GM12878 (cell line): ENCODE measurements at regions not wholly inside any gene's neighbourhood (a gene's known extent, or its start where the extent isn't known, plus 50 kb on each side); places are given as distances from the start of the nearest gene placed in this dataset.

Source experiments
- ATAC-seq: fragments of 200-7000 bp; cut with Tn5 transposase; 3 replicates; pipeline ENCODE4 v1.9.1; 2020; ENCODE audit warnings: mild to moderate bottlenecking, moderate library complexity
- BruUV-seq: library from RNA; stranded (reverse); fragments of 400-500 nt; replicated peaks from 2 replicates; lab custom pipeline; 2021; lab: Mats Ljungman, UMichigan
- CTCF ChIA-PET: fragments of 300-600 bp; sonication (Branson Sonifier 250); formaldehyde crosslinking; extraction: SDS; loops from one replicate; lab custom pipeline; 2021; ENCODE audit warnings: inconsistent platforms; lab: Yijun Ruan, JAX
- POLR2A ChIA-PET: fragments of 350-600 bp; formaldehyde crosslinking; extraction: SDS; loops from one replicate; lab custom pipeline; 2021; ENCODE audit warnings: inconsistent platforms; lab: Charles Lee
- RAD21 ChIA-PET: fragments of 300-600 bp; sonication (Branson Sonifier 250); formaldehyde crosslinking; loops from one replicate; lab custom pipeline; 2023; ENCODE audit warnings: antibody characterized with exemption; ENCODE audit not compliant: unreplicated experiment; lab: Charles Lee
- SMC1A ChIA-PET: fragments of 300-600 bp; sonication (Branson Sonifier 250); formaldehyde crosslinking; loops from one replicate; lab custom pipeline; 2023; ENCODE audit not compliant: unreplicated experiment, uncharacterized antibody; lab: Charles Lee
- DNase-seq: peaks from one replicate; pipeline ENCODE4 v3.0.0-alpha.2; 2011; ENCODE audit warnings: low read depth, low spot score
- FAIRE-seq: peaks from 3 replicates; lab custom pipeline; 2011; peaks lifted over from hg19 to GRCh38; lab: Jason Lieb, UNC
- H2AFZ ChIP-seq: 2 replicates; pipeline ENCODE4 v1.6.0; 2011; ENCODE audit warnings: low read depth, low read length, control low read depth; ENCODE audit not compliant: control insufficient read depth
- H3K27ac ChIP-seq: 2 replicates; pipeline ENCODE4 v1.5.1; 2011; ENCODE audit warnings: control low read depth; ENCODE audit not compliant: control insufficient read depth, insufficient read depth
- H3K27me3 ChIP-seq, 2 experiments: replicated peaks in 1 of 2; 2 replicates each; pipeline versions ENCODE4 v1.6.0 to v1.6.1; 2011; ENCODE audit warnings: low read length in 1 of 2; ENCODE audit not compliant: control insufficient read depth in 2 of 2, insufficient read depth in 2 of 2
- H3K36me3 ChIP-seq, 2 experiments: 2 replicates each; pipeline ENCODE4 v1.5.1; 2011; ENCODE audit warnings: low read length in 1 of 2; ENCODE audit not compliant: control insufficient read depth in 2 of 2, insufficient read depth in 2 of 2
- H3K4me1 ChIP-seq: 2 replicates; pipeline ENCODE4 v1.6.1; 2011; ENCODE audit warnings: mild to moderate bottlenecking, low read length, moderate library complexity, mixed read lengths; ENCODE audit not compliant: control insufficient read depth, insufficient read depth
- H3K4me2 ChIP-seq: 2 replicates; pipeline ENCODE4 v1.6.0; 2011; ENCODE audit warnings: control low read depth; ENCODE audit not compliant: control insufficient read depth, insufficient read depth
- H3K4me3 ChIP-seq: fragments of 200-600 bp; sonication (generic); 2 replicates; pipeline ENCODE4 v1.5.1; 2016
- H3K79me2 ChIP-seq: 2 replicates; pipeline ENCODE4 v1.6.0; 2011; ENCODE audit warnings: low read length; ENCODE audit not compliant: control insufficient read depth, insufficient read depth
- H3K9ac ChIP-seq: 2 replicates; pipeline ENCODE4 v1.8.0; 2011; ENCODE audit warnings: low read length, control low read depth, mixed read lengths; ENCODE audit not compliant: control insufficient read depth, insufficient read depth
- H3K9me3 ChIP-seq: replicated peaks from 3 replicates; pipeline ENCODE4 v1.5.1; 2011; ENCODE audit warnings: mild to moderate bottlenecking, low read length; ENCODE audit not compliant: control insufficient read depth, insufficient read depth
- H4K20me1 ChIP-seq: 2 replicates; pipeline ENCODE4 v1.6.0; 2011; ENCODE audit not compliant: control insufficient read depth, insufficient read depth
- BACH1 ChIP-seq: fragments of 450-650 bp; IDR thresholded peaks from 2 replicates; pipeline ENCODE4 v1.6.1; 2017; ENCODE audit warnings: mild to moderate bottlenecking, borderline replicate concordance
- BRCA1 ChIP-seq: IDR thresholded peaks from 2 replicates; pipeline ENCODE4 v1.6.1; 2011; ENCODE audit warnings: low read depth, low read length, improper control_type of control experiment
- CREB1 ChIP-seq: IDR thresholded peaks from 2 replicates; pipeline ENCODE4 v1.6.1; 2012; ENCODE audit warnings: low read depth, mild to moderate bottlenecking, inconsistent platforms
- IRF3 ChIP-seq: fragments of 450-650 bp; IDR thresholded peaks from 2 replicates; pipeline ENCODE4 v1.6.1; 2014; ENCODE audit warnings: mild to moderate bottlenecking
- MEF2A ChIP-seq: IDR thresholded peaks from 2 replicates; pipeline ENCODE4 v1.6.1; 2011; ENCODE audit warnings: low read depth, mild to moderate bottlenecking, low read length, moderate library complexity; ENCODE audit not compliant: insufficient read depth
- MEF2B ChIP-seq: fragments of 450-650 bp; IDR thresholded peaks from 2 replicates; pipeline ENCODE4 v1.6.1; 2018; ENCODE audit warnings: mild to moderate bottlenecking, moderate library complexity; ENCODE audit not compliant: partially characterized antibody, poor library complexity, severe bottlenecking
- NFYA ChIP-seq: IDR thresholded peaks from 2 replicates; pipeline ENCODE4 v1.6.1; 2011; ENCODE audit warnings: low read depth, mild to moderate bottlenecking, low read length, improper control_type of control experiment, borderline replicate concordance
- NR2C1 ChIP-seq: fragments of 450-650 bp; IDR thresholded peaks from 2 replicates; pipeline ENCODE4 v1.6.1; 2017; ENCODE audit warnings: antibody characterized with exemption, mild to moderate bottlenecking, moderate library complexity
- SIN3A ChIP-seq: IDR thresholded peaks from 2 replicates; pipeline ENCODE4 v1.6.1; 2012; ENCODE audit warnings: low read depth, low read length, improper control_type of control experiment
- SRF ChIP-seq, 2 experiments: IDR thresholded peaks; 2 replicates each; pipeline ENCODE4 v1.6.1; 2011; ENCODE audit warnings: low read depth in 2 of 2, low read length in 2 of 2, mild to moderate bottlenecking in 1 of 2, moderate library complexity in 1 of 2
- TAF1 ChIP-seq: IDR thresholded peaks from 2 replicates; pipeline ENCODE4 v1.6.1; 2011; ENCODE audit warnings: mild to moderate bottlenecking, low read depth, low read length, borderline replicate concordance
- TBL1XR1 ChIP-seq: IDR thresholded peaks from 2 replicates; pipeline ENCODE4 v1.6.1; 2012; ENCODE audit warnings: low read depth, low read length, improper control_type of control experiment
- TCF12 ChIP-seq: IDR thresholded peaks from 2 replicates; pipeline ENCODE4 v1.6.1; 2011; ENCODE audit warnings: low read depth, mild to moderate bottlenecking, low read length
- USF2 ChIP-seq: IDR thresholded peaks from 2 replicates; pipeline ENCODE4 v1.6.1; 2011; ENCODE audit warnings: low read depth, low read length, improper control_type of control experiment, borderline replicate concordance
- YY1 ChIP-seq: IDR thresholded peaks from 2 replicates; pipeline ENCODE4 v1.6.1; 2011; ENCODE audit warnings: low read depth, mild to moderate bottlenecking, low read length
- ZNF24 ChIP-seq: fragments of 450-650 bp; IDR thresholded peaks from 2 replicates; pipeline ENCODE4 v1.6.1; 2017; ENCODE audit warnings: antibody characterized with exemption, mild to moderate bottlenecking
- WGBS: methylation state at CpG from one replicate; pipeline ENCODE4 v1.1.6; 2016; ENCODE audit warnings: low lambda C conversion rate; ENCODE audit not compliant: insufficient replicate concordance, insufficient coverage; ENCODE audit errors: missing lambda C conversion rate; 5-methylcytosine and 5-hydroxymethylcytosine counted together
- in situ Hi-C: fragments of 300-500 bp; cut with MboI; formaldehyde crosslinking; loops from 9 replicates; pipeline ENCODE4 v1.14.3; 2018; ENCODE audit warnings: mixed read lengths
- intact Hi-C: fragments of 100-400 bp; cut with micrococcal nuclease; formaldehyde crosslinking; loops from one replicate; pipeline ENCODE4 v1.14.2; 2022; ENCODE audit not compliant: unreplicated experiment
- TF ChIP-seq, protein P1 (sequence below): fragments of 450-650 bp; conservative IDR thresholded peaks from 2 replicates; pipeline ENCODE4 v1.6.1; 2017; ENCODE audit warnings: mild to moderate bottlenecking, moderate library complexity
- TF ChIP-seq, protein P2 (sequence below): IDR thresholded peaks from 2 replicates; pipeline ENCODE4 v1.6.1; 2012; ENCODE audit warnings: low read depth, low read length, improper control_type of control experiment
- TF ChIP-seq, protein P3 (sequence below): fragments of 450-650 bp; IDR thresholded peaks from 2 replicates; pipeline ENCODE4 v1.6.1; 2018; ENCODE audit warnings: borderline replicate concordance, mild to moderate bottlenecking; ENCODE audit not compliant: partially characterized antibody

GRCh38 chr14:38547961-38548490 is 292.1 kb upstream of the CLEC14A start:
- no peaks in the 10 kb centered on the region for H3K9me3 ChIP-seq
- ChIA-PET POLR2A (no interaction called here), CTCF (no interaction called here), RAD21 (no interaction called here), SMC1A (no interaction called here)
- no peaks in the 10 kb centered on the region for H3K27me3 ChIP-seq
- no peaks in the 10 kb centered on the region for H3K4me1 ChIP-seq
- in situ Hi-C loops, result no loop called here
- H2AFZ ChIP-seq, result no peak overlapping the region
- 14% methylated on average over 2 of the region's 2 CpGs for WGBS
- H3K79me2 ChIP-seq, result no peaks in the 10 kb centered on the region
- no TSS peak for BruUV-seq
- FAIRE-seq, result no peak
- H3K4me2 ChIP-seq, result no peak overlapping the region
- H3K27ac ChIP-seq, result no peak overlapping the region
- DNase-seq, result no peak
- no peaks in the 10 kb centered on the region for H4K20me1 ChIP-seq
- intact Hi-C loops, result no loop called here
- no peak for ATAC-seq
- H3K4me3 ChIP-seq, result no peak overlapping the region
- no peaks in the 10 kb centered on the region for H3K36me3 ChIP-seq
- no peak overlapping the region for H3K9ac ChIP-seq
- TF ChIP-seq BRCA1 (no peak), TBL1XR1 (no peak), YY1 (no peak), MEF2B (no peak), TAF1 (no peak), SIN3A (no peak), BACH1 (no peak), TCF12 (no peak), SRF (IDR thresholded peaks at IDR 0.05; ENCODE audit: low read depth in 2 of 2, low read length in 2 of 2) (no peak), ZNF24 (no peak), IRF3 (no peak), USF2 (no peak), NFYA (no peak), NR2C1 (no peak), CREB1 (no peak), MEF2A (no peak)
- TF ChIP-seq, protein P1, sequence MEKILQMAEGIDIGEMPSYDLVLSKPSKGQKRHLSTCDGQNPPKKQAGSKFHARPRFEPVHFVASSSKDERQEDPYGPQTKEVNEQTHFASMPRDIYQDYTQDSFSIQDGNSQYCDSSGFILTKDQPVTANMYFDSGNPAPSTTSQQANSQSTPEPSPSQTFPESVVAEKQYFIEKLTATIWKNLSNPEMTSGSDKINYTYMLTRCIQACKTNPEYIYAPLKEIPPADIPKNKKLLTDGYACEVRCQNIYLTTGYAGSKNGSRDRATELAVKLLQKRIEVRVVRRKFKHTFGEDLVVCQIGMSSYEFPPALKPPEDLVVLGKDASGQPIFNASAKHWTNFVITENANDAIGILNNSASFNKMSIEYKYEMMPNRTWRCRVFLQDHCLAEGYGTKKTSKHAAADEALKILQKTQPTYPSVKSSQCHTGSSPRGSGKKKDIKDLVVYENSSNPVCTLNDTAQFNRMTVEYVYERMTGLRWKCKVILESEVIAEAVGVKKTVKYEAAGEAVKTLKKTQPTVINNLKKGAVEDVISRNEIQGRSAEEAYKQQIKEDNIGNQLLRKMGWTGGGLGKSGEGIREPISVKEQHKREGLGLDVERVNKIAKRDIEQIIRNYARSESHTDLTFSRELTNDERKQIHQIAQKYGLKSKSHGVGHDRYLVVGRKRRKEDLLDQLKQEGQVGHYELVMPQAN, result no peak
- TF ChIP-seq, protein P2, sequence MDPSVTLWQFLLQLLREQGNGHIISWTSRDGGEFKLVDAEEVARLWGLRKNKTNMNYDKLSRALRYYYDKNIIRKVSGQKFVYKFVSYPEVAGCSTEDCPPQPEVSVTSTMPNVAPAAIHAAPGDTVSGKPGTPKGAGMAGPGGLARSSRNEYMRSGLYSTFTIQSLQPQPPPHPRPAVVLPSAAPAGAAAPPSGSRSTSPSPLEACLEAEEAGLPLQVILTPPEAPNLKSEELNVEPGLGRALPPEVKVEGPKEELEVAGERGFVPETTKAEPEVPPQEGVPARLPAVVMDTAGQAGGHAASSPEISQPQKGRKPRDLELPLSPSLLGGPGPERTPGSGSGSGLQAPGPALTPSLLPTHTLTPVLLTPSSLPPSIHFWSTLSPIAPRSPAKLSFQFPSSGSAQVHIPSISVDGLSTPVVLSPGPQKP, result no peak
- TF ChIP-seq, protein P3, sequence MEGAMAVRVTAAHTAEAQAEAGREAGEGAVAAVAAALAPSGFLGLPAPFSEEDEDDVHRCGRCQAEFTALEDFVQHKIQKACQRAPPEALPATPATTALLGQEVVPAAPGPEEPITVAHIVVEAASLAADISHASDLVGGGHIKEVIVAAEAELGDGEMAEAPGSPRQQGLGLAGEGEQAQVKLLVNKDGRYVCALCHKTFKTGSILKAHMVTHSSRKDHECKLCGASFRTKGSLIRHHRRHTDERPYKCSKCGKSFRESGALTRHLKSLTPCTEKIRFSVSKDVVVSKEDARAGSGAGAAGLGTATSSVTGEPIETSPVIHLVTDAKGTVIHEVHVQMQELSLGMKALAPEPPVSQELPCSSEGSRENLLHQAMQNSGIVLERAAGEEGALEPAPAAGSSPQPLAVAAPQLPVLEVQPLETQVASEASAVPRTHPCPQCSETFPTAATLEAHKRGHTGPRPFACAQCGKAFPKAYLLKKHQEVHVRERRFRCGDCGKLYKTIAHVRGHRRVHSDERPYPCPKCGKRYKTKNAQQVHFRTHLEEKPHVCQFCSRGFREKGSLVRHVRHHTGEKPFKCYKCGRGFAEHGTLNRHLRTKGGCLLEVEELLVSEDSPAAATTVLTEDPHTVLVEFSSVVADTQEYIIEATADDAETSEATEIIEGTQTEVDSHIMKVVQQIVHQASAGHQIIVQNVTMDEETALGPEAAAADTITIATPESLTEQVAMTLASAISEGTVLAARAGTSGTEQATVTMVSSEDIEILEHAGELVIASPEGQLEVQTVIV, result no peak
